Pulmonary artery endothelial cell (primary cell): ENCODE measurements at regions not wholly inside any gene's neighbourhood (a gene's known extent, or its start where the extent isn't known, plus 50 kb on each side); places are given as distances from the start of the nearest gene placed in this dataset.
"Not testable (repeated sequence)": the region's sequence is repeated elsewhere in the genome, so short reads cannot be mapped to it uniquely, and the experiment has no call there.

Experiments
- DNase-seq: peaks from one replicate; pipeline ENCODE4 v3.0.0-alpha.2; 2011; ENCODE audit warnings: low read depth, low spot score

- DNase-seq, result no peak
These were observed 66.9 kb upstream of the GSC start for GRCh38 chr14:94836849-94837248.

- no peak for DNase-seq
These were observed 63.7 kb upstream of the GSC start for GRCh38 chr14:94833633-94834032.

- DNase-seq, result no peak
These were observed 61.2 kb upstream of the GSC start for GRCh38 chr14:94831085-94831484.

GRCh38 chr14:94827711-94828447, 58.0 kb upstream of the GSC start:
- no peak for DNase-seq

GRCh38 chr14:94826774-94827173, 56.9 kb upstream of the GSC start:
- no peak for DNase-seq

GRCh38 chr14:94823556-94824341, 53.8 kb upstream of the GSC start:
- no peak for DNase-seq

GRCh38 chr14:94821705-94822104, 51.8 kb upstream of the GSC start:
- no peak for DNase-seq

- not testable (repeated sequence) for DNase-seq
These were observed 51.0 kb upstream of the GSC start for GRCh38 chr14:94820932-94821331.
